ENCODE measurements at regions not wholly inside any gene's neighbourhood (a gene's known extent, or its start where the extent isn't known, plus 50 kb on each side); places are given as distances from the start of the nearest gene placed in this dataset.
"Not testable (repeated sequence)": the region's sequence is repeated elsewhere in the genome, so short reads cannot be mapped to it uniquely, and the experiment has no call there.

GRCh38 chr2:43157506-43158246 is 68.7 kb downstream of the ZFP36L2 start:
- no peak for DNase-seq
- Mint-ChIP-seq H3K27me3 (no peaks in the 10 kb centered on the region), H3K4me1 (peaks cover 55% of the 10 kb centered on the region), H3K4me3 (peak overlapping the region; percentile 73), H3K9me3 (no peaks in the 10 kb centered on the region), H3K27ac (peak overlapping the region; percentile 98), H3K36me3 (no peaks in the 10 kb centered on the region)

GRCh38 chr2:43155851-43156411 is 70.5 kb downstream of the ZFP36L2 start:
- no peaks in the 10 kb centered on the region for H3K9me3 Mint-ChIP-seq
- H3K4me1 Mint-ChIP-seq = peaks cover 56% of the 10 kb centered on the region
- no peaks in the 10 kb centered on the region for H3K36me3 Mint-ChIP-seq
- no peak overlapping the region for H3K27ac Mint-ChIP-seq
- no peak for DNase-seq
- no peaks in the 10 kb centered on the region for H3K27me3 Mint-ChIP-seq
- no peak overlapping the region for H3K4me3 Mint-ChIP-seq

DNA sequence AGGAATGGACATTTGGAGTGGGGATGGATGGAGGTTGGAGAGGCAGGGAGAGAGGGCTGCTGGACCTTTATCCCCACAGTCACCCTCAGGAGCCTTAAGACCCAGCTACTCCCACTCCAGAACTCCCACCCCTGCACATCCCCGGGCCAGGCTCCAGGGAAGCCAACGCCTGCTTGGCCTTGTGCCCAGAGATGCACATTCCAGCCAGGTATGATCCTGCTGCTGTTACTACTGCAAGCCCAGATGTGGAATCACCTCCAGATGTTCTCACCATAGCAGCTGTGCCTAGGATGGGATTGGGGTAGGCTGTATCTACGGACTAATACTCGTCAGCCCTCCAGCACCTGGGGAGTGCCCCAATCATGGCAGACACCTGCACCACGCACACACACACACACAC is 71.7 kb downstream of the ZFP36L2 start:
- H3K4me3 Mint-ChIP-seq = no peak overlapping the region
- no peaks in the 10 kb centered on the region for H3K9me3 Mint-ChIP-seq
- no peaks in the 10 kb centered on the region for H3K27me3 Mint-ChIP-seq
- no peak overlapping the region for H3K27ac Mint-ChIP-seq
- H3K4me1 Mint-ChIP-seq = peaks cover 57% of the 10 kb centered on the region
- no peak for DNase-seq
- H3K36me3 Mint-ChIP-seq = peaks cover under 1% of the 10 kb centered on the region

DNA sequence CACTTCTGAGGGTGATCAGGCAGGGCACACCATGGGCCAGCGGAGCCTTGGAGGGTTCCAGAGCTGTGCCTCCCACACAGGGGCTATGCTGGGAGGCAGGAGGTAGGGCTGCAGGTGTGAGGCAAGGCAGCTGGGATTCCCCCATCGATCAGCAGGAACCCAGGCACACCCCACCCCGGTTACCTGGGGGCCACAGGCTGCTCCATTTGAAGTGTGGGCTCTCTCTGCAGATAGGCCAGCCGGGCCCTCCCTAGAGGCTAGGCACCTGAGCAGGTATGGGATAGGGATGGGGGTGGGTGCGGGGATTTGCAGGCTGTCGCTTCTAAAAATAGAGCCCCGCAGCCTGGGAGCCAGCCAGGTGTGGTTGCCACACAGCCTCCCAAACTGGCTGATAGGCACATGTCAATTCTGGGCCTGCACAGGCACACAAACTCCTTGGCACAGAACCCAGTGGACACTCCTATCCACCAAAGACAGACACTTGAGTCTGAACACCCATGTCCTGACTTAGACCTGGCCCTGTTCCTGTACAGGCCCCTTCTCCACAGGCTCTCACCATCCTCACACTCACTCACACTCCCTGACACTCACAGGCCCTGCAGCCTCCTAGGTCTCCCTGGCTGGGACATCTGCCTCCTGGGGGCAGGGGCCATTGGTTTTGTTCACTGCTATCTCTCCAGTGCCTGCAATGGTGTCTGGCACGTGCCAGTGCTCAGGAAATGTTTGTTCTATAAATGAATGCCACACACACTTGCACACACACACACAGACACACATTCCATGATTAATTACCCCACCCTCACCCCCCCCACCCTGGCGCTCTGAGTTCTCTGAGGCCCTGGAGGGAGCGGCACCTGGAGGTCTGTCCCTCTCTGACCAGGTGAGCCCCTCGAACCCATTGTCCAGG is 73.4 kb downstream of the ZFP36L2 start:
- no peak for DNase-seq
- H3K27me3 Mint-ChIP-seq = no peaks in the 10 kb centered on the region
- peaks cover 57% of the 10 kb centered on the region for H3K4me1 Mint-ChIP-seq
- no peaks in the 10 kb centered on the region for H3K9me3 Mint-ChIP-seq
- no peak overlapping the region for H3K27ac Mint-ChIP-seq
- peaks cover 4% of the 10 kb centered on the region for H3K36me3 Mint-ChIP-seq
- H3K4me3 Mint-ChIP-seq = no peak overlapping the region

DNA sequence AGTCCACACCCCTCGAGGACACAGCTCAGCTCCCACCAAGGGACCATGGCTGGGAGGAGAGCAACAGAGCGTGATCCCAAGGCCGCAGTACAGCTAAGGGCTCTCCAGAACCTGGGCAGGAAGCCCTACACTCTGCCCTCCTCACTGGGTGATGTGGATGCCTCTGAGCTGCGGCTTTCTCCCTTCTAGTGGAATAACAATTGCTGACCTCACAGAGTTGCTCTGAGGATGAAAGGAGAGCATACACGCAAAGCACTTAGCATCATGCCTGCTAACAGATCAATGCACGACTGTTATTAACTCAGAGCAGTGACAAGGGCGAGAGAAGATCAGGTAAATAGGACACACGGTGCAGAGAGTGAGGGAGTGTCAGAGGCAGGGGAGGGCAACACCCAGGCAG is 74.2 kb downstream of the ZFP36L2 start:
- Mint-ChIP-seq H3K4me1 (peaks cover 59% of the 10 kb centered on the region), H3K27ac (no peak overlapping the region), H3K9me3 (no peaks in the 10 kb centered on the region), H3K36me3 (peaks cover 4% of the 10 kb centered on the region), H3K27me3 (no peaks in the 10 kb centered on the region), H3K4me3 (no peak overlapping the region)
- DNase-seq = no peak

DNA sequence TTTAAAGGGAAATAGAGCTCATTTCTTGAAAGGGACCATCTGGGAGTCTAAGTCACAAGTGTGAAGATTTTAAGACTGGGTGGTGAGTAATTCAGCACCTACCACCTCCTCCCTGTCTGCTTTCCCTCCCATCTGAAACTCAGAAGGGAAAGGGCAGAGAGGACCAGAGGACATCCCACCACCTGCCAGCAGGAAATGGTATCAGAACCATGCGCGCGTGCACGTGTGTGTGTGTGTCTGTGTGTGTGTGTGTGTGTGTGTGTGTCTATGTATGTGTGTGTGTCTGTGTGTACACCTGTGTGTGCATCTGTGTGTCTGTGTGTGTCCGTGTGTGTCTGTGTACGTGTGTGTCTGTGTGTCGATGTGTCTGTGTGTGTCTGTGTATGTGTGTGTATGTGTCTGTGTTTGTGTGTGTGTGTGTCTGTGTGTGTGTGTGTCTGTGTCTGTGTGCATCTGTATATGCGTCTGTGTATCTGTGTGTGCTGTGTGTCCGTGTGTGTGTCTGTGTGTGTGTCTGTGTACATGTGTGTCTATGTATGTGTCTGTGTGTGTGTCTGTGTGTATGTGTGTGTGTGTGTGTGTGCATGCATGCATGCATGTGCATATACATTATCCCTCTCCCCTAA is 76.8 kb downstream of the ZFP36L2 start:
- peak; percentile 76 for DNase-seq
- Mint-ChIP-seq H3K9me3 (no peaks in the 10 kb centered on the region), H3K27ac (peak overlapping the region; percentile 87), H3K4me3 (peak overlapping the region; percentile 56), H3K4me1 (peaks cover 63% of the 10 kb centered on the region), H3K27me3 (no peaks in the 10 kb centered on the region), H3K36me3 (peaks cover 4% of the 10 kb centered on the region)

DNA sequence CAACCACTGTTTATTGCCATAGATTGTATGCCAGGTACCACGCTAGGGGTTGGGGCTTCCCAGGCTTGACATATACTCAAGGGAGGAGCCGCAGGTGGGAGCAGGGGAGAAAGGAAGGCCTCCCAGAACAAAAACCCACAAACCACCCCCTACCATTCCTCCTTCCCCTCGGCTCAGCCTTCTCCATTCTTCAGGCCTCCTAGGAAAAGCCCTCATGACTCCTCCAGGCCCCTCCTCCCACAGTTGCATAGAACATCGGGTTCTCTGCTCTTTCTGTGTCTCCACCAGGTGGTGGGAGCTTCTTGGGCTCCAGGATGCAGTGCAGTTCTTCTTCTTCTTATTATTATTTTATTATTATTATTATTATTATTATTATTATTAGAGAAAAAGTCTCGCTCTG is 80.3 kb downstream of the ZFP36L2 start:
- Mint-ChIP-seq H3K36me3 (peaks cover 4% of the 10 kb centered on the region), H3K4me1 (peaks cover 62% of the 10 kb centered on the region), H3K27ac (no peak overlapping the region), H3K9me3 (peaks cover 2% of the 10 kb centered on the region), H3K4me3 (no peak overlapping the region), H3K27me3 (no peaks in the 10 kb centered on the region)
- no peak for DNase-seq

- no peak for DNase-seq
- Mint-ChIP-seq H3K4me3 (no peak overlapping the region), H3K27ac (no peak overlapping the region), H3K4me1 (peaks cover 64% of the 10 kb centered on the region), H3K9me3 (peaks cover 2% of the 10 kb centered on the region), H3K36me3 (peaks cover 10% of the 10 kb centered on the region), H3K27me3 (no peaks in the 10 kb centered on the region)
Measured at GRCh38 chr2:43144263-43144662, 82.1 kb downstream of the ZFP36L2 start.

- H3K36me3 Mint-ChIP-seq = peaks cover 9% of the 10 kb centered on the region
- no peak overlapping the region for H3K27ac Mint-ChIP-seq
- no peak for DNase-seq
- peaks cover 60% of the 10 kb centered on the region for H3K4me1 Mint-ChIP-seq
- H3K27me3 Mint-ChIP-seq = no peaks in the 10 kb centered on the region
- H3K9me3 Mint-ChIP-seq = peaks cover 2% of the 10 kb centered on the region
- no peak overlapping the region for H3K4me3 Mint-ChIP-seq
Measured at GRCh38 chr2:43143756-43144155, 82.7 kb downstream of the ZFP36L2 start.

DNA sequence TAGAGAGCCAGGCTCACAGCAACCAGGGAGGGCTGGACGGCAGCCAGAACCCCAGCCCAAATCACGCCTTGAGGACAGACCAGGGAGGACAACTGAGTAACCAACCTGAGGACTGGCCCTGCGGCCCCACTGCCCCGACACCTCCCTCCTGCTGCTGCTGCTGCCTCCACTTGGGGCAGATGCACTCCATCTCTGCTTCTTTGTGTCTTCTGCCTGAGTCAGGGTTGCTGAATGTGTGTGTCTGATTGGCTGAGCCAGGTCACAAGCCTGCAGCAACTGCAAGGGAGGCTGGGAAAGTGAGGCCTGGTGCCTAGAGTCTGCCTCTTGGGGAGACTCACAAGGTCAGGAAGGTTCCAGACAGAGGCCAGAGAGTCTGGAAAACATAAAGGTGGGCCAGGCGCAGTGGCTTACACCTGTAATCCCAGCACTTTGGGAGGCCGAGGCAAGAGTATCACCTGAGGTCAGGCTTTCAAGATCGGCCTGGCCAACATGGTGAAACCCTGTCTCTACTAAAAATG is 83.4 kb downstream of the ZFP36L2 start:
- peaks cover 2% of the 10 kb centered on the region for H3K9me3 Mint-ChIP-seq

GRCh38 chr2:43141636-43142151 is 84.7 kb downstream of the ZFP36L2 start:
- not testable (repeated sequence) for H3K27me3 Mint-ChIP-seq, DNase-seq, H3K9me3 Mint-ChIP-seq
- H3K4me1 Mint-ChIP-seq = peaks cover 63% of the 10 kb centered on the region
- H3K4me3 Mint-ChIP-seq = peak overlapping the region; percentile 68
- peak overlapping the region; percentile 67 for H3K27ac Mint-ChIP-seq
- peaks cover 10% of the 10 kb centered on the region for H3K36me3 Mint-ChIP-seq

More for the DNA sequence above, 83.4 kb downstream of the ZFP36L2 start:
- Mint-ChIP-seq H3K4me3 (peak overlapping the region; percentile 68), H3K4me1 (peaks cover 57% of the 10 kb centered on the region), H3K36me3 (peaks cover 9% of the 10 kb centered on the region), H3K27ac (peak overlapping the region; percentile 83), H3K27me3 (no peaks in the 10 kb centered on the region)
- no peak for DNase-seq

DNA sequence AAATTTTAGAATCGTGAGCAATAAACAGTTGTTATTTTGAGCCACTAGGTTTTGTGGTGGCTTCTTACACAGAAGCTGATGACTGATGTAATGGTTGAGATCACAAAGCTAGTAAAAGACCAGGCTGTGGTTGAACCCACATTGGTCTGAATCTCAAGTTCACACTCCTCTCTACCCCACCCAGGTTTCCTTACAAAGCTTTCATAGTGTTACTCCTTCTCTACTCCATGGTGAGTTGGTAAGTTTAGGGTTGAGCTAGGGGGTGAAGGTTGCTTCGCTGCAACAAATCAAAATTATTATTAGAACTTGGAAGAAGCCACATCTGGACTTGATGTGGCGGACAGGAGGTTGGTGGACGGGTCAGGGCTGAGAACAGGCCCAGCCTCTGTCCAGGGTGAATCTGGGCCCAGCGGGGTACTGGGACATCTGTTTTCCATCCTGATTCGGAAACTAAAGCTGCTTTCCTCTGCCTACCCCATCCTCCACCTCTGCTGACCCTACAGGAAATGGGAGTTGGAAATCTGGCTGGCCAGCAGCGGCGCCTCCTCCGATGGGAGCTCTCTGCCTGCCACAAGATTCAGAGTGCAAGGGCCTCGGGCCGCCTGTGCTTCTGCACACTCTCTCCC is 86.3 kb downstream of the ZFP36L2 start:
- Mint-ChIP-seq H3K9me3 (peaks cover 2% of the 10 kb centered on the region), H3K4me1 (peaks cover 70% of the 10 kb centered on the region), H3K36me3 (peaks cover 10% of the 10 kb centered on the region), H3K27ac (peak overlapping the region; percentile 86), H3K27me3 (no peaks in the 10 kb centered on the region), H3K4me3 (peak overlapping the region; percentile 32)
- DNase-seq = no peak

GRCh38 chr2:43139501-43139900 is 86.9 kb downstream of the ZFP36L2 start:
- Mint-ChIP-seq H3K4me1 (peaks cover 70% of the 10 kb centered on the region), H3K27me3 (no peaks in the 10 kb centered on the region), H3K36me3 (peaks cover 10% of the 10 kb centered on the region), H3K4me3 (peak overlapping the region; percentile 18), H3K27ac (peak overlapping the region; percentile 86), H3K9me3 (peaks cover 2% of the 10 kb centered on the region)
- DNase-seq = no peak

GRCh38 chr2:43138441-43138840 is 88.0 kb downstream of the ZFP36L2 start:
- DNase-seq = no peak
- peak overlapping the region; percentile 93 for H3K27ac Mint-ChIP-seq
- peak overlapping the region; percentile 30 for H3K4me3 Mint-ChIP-seq
- H3K9me3 Mint-ChIP-seq = peaks cover 2% of the 10 kb centered on the region
- H3K36me3 Mint-ChIP-seq = peaks cover 10% of the 10 kb centered on the region
- peaks cover 74% of the 10 kb centered on the region for H3K4me1 Mint-ChIP-seq
- no peaks in the 10 kb centered on the region for H3K27me3 Mint-ChIP-seq
